ENCODE measurements at regions not wholly inside any gene's neighbourhood (a gene's known extent, or its start where the extent isn't known, plus 50 kb on each side); places are given as distances from the start of the nearest gene placed in this dataset.

GRCh38 chr2:56707650-56708049 is 523.9 kb downstream of the CCDC85A start:
- no peak for DNase-seq (ENCODE audit: low read depth in 2 of 2)

- DNase-seq (ENCODE audit: low read depth in 2 of 2), result no peak
Observed at GRCh38 chr2:56709181-56709580, 525.4 kb downstream of the CCDC85A start.

DNA sequence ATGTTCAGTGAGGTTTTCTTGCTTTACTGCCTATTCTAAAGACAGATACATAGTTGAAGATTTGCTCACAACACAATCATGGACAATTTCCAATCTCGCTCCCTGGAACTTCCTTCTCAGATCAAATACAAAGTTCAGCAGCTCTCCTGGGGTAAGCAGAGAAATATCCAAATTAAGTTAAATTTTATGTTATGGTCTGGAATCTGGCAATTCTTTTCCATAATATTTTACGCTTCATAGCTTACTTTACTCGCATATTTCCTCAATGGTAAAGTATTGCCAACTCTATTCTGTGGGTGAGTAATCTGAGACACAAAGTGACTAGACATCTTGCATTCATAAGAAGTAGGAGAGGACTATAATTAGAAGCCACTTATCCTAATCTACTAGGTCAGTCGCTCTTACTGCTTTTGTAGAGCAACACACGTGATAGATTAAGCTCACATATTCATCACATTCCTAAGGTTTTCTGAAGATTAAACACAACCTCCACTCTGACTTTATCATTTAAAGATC is 529.4 kb downstream of the CCDC85A start:
- DNase-seq (ENCODE audit: low read depth in 2 of 2), result no peak

GRCh38 chr2:56713978-56714377 is 530.2 kb downstream of the CCDC85A start:
- no peak for DNase-seq (ENCODE audit: low read depth in 2 of 2)

- no peak for DNase-seq (ENCODE audit: low read depth in 2 of 2)
Observed at GRCh38 chr2:56714400-56714799, 530.6 kb downstream of the CCDC85A start.

DNA sequence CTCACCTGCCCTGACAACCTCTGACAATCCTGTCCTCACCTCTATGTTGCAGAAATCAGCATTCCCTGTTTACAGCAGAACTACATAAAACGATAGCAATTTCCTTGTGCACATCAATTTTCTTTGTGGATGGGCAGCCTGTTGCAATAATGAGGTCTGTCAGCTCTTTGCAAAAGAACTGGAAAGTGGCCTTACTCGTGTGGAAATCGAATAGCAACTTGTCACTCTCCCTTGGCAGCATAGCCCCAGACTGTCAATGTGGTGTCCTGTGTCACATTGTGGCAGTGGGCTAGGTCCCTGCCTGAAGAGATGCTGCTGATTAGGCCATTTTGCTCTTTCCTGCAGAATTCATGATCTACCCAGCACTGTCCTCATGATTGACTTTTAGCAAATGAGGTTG is 531.9 kb downstream of the CCDC85A start:
- DNase-seq (ENCODE audit: low read depth in 2 of 2), result no peak

- no peak for DNase-seq (ENCODE audit: low read depth in 2 of 2)
Observed at GRCh38 chr2:56718413-56718812, 534.6 kb downstream of the CCDC85A start.

DNA sequence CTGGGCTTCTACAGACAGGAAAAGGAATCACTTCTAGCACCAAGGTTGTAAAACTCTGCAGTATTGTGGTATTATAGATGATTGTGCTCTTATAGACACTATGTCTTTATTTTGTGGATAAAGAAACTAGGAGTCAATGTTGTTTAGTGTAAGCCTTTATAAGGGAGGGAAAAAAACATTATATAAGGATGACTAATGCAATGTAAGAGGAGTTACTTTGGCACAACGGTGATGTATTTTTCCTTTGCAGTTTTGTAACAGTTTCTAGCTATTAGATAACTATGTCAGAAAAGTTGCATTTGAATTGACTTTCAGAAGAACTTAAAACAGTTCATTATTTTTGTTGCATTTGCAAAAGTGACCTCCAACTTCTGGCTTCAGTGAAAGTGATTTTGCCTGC is 545.4 kb downstream of the CCDC85A start:
- DNase-seq (ENCODE audit: low read depth in 2 of 2), result no peak

- DNase-seq (ENCODE audit: low read depth in 2 of 2), result no peak
Observed at GRCh38 chr2:56732946-56733345, 549.2 kb downstream of the CCDC85A start.

GRCh38 chr2:56739413-56739812 is 555.6 kb downstream of the CCDC85A start:
- DNase-seq (ENCODE audit: low read depth in 2 of 2), result no peak

DNA sequence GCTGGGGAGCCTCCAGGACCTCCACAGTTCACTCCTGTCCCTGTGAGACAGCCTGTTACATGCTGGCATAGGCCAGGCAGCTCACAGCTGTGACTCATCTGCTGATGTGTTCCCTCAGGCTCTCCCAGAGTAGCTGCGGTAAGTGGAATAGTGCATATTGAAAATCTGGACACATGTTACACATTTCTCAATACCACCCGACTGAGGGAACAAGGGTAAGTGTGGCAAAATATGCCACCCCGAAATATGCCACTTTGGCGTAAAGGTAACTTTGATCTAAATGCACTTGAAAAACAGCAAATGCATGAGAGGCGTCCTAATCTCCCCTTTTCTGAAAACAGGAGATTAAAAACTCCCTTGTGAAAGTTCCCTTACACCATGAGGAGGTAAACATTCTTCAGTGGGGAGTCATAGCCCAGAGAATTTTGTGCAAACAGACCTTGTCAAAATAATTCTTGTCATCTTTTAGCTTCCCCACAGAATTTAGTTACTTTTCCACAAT is 557.9 kb downstream of the CCDC85A start:
- DNase-seq (ENCODE audit: low read depth in 2 of 2), result no peak

GRCh38 chr2:56743807-56744206 is 560.0 kb downstream of the CCDC85A start:
- no peak for DNase-seq (ENCODE audit: low read depth in 2 of 2)

- no peak for DNase-seq (ENCODE audit: low read depth in 2 of 2)
Observed at GRCh38 chr2:56749152-56749752, 565.5 kb downstream of the CCDC85A start.

GRCh38 chr2:56753182-56753581 is 569.4 kb downstream of the CCDC85A start:
- no peak for DNase-seq (ENCODE audit: low read depth in 2 of 2)

DNA sequence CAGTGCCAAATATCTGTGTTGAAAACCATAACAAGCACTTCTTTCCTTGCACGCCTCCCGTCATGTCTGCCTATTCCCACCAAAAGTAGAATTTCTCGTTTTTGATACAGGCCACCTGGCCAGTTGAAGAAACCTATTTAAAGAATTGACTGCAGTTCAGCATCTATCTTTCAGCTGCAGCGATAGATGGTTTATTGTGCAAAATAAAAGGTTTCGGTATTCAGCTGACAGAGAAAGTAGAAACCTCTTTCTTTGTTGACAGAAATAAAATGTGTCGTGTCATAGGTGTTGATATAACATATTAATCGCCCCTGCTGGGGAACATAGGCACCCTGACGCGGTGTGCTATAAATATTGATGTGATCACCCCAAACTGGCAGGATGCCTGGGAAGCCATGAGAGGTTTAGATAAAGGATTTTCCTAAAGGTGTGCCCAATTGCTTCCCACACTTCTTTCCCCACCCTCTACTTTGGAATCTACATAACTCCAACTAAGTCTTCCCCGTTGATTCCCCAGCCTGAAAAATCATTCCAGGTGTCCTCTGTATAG is 570.4 kb downstream of the CCDC85A start:
- no peak for DNase-seq (ENCODE audit: low read depth in 2 of 2)

DNA sequence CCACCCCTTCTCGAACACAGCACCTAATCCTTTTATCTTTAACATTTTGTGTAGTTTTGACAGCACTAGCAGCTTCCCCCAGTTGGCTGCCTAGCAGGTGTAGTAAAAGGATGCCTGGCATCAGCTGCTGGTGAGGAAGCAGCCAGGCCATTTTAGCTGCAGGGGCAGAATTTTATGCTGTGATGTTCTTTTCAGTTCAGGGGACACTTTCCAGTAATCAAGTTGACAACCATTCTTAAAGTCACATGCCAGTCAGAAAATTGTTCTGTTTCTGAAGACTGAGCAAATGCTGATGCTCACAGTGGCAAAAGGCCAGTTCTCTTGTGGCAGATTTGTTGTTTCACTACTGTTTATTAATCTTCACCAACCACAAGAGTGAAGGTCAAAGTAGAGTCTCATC is 570.8 kb downstream of the CCDC85A start:
- DNase-seq (ENCODE audit: low read depth in 2 of 2), result no peak

DNA sequence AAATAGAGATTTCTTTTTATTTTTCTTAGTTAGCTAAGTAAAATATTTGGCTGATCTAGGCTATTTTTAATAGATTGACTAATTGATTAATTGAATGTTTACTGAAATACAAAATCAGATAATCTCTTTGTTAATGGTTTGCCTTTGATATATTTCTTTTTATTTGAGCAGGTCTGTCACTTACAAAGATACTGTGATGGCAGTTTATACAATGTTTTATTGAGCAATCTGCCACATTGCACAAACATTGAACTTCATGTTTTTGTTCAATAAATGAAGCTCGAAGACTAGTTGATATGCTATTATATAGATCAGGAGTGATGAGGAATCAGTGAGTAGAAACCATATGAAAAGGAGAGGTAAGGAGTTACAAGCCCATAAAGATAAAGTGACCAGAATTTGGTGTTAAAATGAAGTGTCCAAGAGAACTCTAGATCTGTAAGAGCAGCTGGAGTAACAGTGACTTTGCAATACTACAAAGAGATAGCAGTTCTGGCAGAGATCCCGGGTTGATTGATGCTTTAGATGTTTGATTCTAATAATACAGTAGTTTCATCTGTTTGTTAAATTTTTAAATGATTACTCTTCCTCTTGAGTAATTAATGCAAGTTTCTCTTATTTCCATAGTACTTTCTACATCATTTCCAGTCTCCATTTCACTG is 574.2 kb downstream of the CCDC85A start:
- DNase-seq (ENCODE audit: low read depth in 2 of 2), result no peak

DNA sequence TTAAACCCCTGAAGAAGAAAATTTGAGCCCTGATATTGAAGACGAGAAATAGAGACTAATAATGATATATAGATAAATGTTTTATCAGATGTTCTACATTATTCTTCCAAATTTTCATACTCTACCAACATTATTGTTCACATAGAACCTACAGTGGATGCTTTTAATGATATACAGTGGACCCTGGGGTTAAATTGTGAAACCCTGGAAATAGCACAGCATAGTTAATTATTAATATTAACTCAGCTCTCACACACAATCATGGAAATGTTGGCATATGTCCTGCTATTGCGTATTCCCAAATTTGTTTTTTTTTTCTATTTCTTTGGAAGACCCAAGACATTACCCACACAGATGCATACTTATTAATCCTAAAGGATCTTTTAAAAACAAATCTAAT is 579.9 kb downstream of the CCDC85A start:
- no peak for DNase-seq (ENCODE audit: low read depth in 2 of 2)

DNA sequence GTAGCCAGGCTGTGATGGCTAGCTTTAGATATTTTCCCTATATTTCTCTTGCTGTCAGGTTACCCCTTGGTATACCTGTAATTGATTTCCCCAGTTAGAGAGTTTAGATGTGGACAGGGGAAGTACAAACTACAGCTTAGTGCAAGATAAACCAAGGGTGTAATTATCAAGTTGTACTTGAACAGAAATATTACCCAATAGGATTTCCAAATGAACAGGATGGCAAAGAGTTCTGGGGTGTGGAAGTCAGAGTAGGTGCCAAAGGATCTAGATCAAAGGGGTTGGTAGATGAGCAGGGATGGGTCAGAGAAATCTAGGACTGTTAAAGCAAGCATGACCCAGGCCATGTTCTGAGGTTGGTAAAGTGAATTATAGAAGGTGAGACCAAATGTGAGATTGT is 585.2 kb downstream of the CCDC85A start:
- no peak for DNase-seq (ENCODE audit: low read depth in 2 of 2)

- no peak for DNase-seq (ENCODE audit: low read depth in 2 of 2)
Observed at GRCh38 chr2:56770490-56770889, 586.7 kb downstream of the CCDC85A start.

- DNase-seq (ENCODE audit: low read depth in 2 of 2), result no peak
Observed at GRCh38 chr2:56784046-56784445, 600.3 kb downstream of the CCDC85A start.

DNA sequence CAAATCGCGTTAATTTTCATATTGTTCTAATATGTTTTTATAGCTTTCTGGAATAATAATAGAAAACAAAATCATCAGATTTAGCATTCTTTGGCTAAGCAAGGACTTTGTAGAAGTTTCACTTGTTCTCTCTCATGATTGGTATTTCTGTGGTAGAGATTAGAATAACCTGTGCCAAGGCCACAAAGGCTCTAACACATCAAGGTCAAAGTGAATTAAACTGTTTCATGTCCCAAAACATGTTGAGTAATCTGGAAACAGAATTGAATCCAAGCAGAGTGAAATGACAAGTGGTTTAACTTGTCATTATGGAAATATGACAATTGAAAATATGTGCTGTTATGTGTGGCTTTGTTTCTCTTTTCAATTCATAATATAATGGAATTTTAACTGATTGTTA is 617.4 kb downstream of the CCDC85A start:
- DNase-seq (ENCODE audit: low read depth in 2 of 2), result no peak

GRCh38 chr2:56801770-56802169 is 618.0 kb downstream of the CCDC85A start:
- no peak for DNase-seq (ENCODE audit: low read depth in 2 of 2)
